ENCODE measurements at regions not wholly inside any gene's neighbourhood (a gene's known extent, or its start where the extent isn't known, plus 50 kb on each side); places are given as distances from the start of the nearest gene placed in this dataset.

GRCh38 chr15:57823325-57823882 is 116.9 kb downstream of the POLR2M start:
- DNase-seq (ENCODE audit: low read depth, low spot score), result no peak

GRCh38 chr15:57824186-57824585 is 117.7 kb downstream of the POLR2M start:
- DNase-seq (ENCODE audit: low read depth, low spot score), result no peak

DNA sequence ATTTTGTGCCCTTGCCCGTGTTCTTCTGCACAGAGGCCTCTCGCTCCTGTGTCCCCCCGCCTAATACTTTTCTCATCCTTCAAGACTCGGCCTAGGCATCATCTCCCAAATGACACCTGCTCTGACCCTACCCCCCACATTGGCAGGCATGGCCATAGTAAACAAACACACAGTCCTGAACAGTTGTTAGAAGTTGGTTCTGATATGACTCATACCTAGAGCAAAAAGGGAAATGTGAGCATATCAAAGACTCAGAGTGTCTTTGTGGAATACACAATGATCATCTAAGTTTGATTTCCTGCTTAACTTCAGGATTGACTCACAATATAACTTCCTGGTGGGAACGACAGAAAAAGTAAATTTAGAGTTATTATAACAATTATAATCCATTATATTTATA is 120.5 kb downstream of the POLR2M start:
- no peak for DNase-seq (ENCODE audit: low read depth, low spot score)

GRCh38 chr15:57827971-57828370 is 121.5 kb downstream of the POLR2M start:
- DNase-seq (ENCODE audit: low read depth, low spot score), result no peak

GRCh38 chr15:57832183-57832582 is 125.7 kb downstream of the POLR2M start:
- DNase-seq (ENCODE audit: low read depth, low spot score), result no peak

DNA sequence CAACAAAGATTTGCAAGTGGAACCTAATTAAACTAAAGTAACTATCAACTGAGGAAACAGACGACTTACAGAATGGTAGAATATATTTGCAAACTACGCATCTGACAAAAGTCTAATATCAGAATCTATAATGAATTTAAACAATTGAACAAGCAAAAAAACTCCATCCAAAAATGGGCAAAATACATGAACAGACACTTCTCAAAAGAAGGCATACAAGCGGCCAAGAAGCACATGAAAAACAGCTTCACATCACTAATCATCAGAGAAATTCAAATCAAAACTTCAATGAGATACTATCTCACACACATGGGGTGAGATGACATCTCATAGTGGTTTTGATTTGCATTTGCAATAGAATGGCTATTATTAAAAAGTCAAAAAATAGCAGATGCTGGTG is 128.6 kb downstream of the POLR2M start:
- no peak for DNase-seq (ENCODE audit: low read depth, low spot score)

DNA sequence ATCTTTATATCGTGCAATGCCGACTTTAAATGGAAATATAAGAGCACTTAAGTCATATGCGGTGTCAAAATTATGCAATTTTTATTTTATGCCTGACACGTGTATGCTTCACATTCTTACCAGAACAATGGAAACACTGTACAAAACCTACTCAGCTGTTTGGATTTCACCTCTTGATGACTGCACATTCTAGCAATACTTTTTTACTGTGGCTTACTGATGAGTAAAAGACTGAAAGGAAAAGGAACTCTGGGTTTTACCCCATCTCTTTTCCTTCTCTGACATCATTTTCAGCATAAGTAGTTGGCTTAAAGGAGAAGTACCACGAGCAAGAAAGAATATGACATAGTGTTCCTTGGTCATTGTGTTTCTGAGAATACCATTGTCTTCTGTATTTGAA is 142.8 kb downstream of the POLR2M start:
- DNase-seq (ENCODE audit: low read depth, low spot score), result no peak

- no peak for DNase-seq (ENCODE audit: low read depth, low spot score)
These were observed 148.0 kb downstream of the POLR2M start for GRCh38 chr15:57854531-57854930.

- peak; percentile 9 for DNase-seq (ENCODE audit: low read depth, low spot score)
These were observed 151.4 kb downstream of the POLR2M start for GRCh38 chr15:57857871-57858270.

GRCh38 chr15:57859130-57859685 is 152.7 kb downstream of the POLR2M start:
- no peak for DNase-seq (ENCODE audit: low read depth, low spot score)

GRCh38 chr15:57861034-57861638 is 154.6 kb downstream of the POLR2M start:
- peak; percentile 71 for DNase-seq (ENCODE audit: low read depth, low spot score)

GRCh38 chr15:57861815-57862586 is 155.5 kb downstream of the POLR2M start:
- DNase-seq (ENCODE audit: low read depth, low spot score), result peak; percentile 65

DNA sequence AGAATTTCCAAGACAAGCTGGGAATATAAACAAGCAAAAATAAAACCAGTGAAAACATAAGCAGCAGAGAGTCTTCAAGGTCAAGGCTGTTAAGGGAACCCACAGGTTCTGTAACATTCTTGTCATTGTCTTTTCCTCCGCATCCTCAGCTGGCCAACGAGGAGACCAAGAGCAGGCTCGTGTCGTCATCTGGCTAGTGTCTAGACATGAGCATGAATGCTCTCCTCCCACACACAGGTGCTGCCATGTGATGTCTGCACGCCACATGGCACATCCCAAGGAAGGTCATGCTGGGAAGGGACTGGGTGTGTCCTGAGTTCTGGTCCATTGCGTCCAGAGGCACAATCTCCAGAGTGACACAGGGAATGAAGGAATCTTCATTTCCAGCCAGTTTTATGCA is 156.2 kb downstream of the POLR2M start:
- no peak for DNase-seq (ENCODE audit: low read depth, low spot score)

DNA sequence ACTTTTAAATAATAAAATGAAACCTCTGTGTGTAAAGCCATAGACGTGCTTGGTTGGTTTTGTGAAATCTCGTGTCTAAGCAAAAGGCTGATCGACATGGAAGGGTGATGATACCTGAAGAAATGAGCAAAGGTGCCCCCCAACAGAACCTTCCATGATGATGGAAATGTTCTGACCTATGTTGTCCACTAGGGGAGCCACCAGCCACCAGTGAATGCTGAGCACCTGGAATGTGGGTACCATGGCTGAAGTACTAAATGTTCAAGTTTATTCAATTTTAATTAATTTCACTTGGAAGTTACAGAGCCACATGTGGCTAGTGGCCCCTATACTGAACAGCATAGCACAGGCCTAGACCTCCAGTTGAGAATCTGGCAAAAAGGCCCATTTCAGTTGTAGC is 158.8 kb downstream of the POLR2M start:
- no peak for DNase-seq (ENCODE audit: low read depth, low spot score)

- DNase-seq (ENCODE audit: low read depth, low spot score), result peak; percentile 45
These were observed 159.7 kb downstream of the POLR2M start for GRCh38 chr15:57866149-57866736.

GRCh38 chr15:57867970-57868798 is 161.7 kb downstream of the POLR2M start:
- DNase-seq (ENCODE audit: low read depth, low spot score), result no peak

DNA sequence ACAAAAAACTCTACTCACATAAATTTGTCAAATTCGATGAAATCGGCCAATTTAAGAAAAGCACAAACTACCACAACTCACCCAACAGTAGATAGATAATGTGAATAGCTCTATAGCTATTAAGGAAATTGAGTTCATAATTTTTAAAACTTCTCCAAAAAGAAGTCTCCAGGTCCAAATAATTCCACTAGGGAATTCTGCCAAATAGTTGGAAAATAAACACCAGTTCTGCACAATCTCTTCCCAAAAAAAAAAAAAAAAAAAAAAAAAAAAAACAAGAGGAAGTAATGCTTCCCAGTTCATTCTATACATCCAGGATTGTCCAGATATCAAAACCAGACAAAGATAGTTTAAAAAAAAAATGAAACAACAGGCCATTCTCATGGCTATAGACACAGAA is 164.2 kb downstream of the POLR2M start:
- DNase-seq (ENCODE audit: low read depth, low spot score), result no peak

GRCh38 chr15:57872281-57873030 is 165.9 kb downstream of the POLR2M start:
- no peak for DNase-seq (ENCODE audit: low read depth, low spot score)

DNA sequence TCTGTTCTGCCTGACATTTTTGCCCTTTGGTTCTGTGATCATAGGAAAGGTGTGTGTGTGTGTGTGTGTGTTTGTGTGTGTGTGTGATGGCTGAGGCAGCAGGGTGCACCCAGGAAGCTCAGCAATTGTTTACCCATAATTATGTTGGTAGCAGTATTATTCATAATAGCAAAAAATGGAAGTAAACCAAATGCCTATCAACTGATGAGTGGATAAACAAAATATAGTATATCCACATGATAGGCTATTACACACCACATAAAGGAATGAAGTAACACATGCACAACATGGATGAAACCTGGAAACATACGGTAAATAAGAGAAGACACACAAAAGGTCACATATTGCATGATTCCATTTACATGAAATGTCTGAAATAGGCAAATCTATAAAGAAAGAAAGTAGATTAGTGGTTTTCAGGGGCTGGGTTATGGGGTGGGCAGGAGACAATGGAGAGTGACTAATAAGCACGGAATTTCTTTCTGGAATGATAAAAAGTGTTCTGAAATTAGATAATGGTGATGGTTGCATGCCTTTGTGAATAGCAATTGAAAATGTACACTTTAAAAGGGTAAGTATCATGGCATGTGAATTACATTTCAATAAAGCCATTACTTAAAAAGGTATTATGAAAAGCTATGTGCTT is 167.2 kb downstream of the POLR2M start:
- peak; percentile 52 for DNase-seq (ENCODE audit: low read depth, low spot score)

GRCh38 chr15:57875347-57875746 is 168.8 kb downstream of the POLR2M start:
- no peak for DNase-seq (ENCODE audit: low read depth, low spot score)
